ENCODE measurements at regions not wholly inside any gene's neighbourhood (a gene's known extent, or its start where the extent isn't known, plus 50 kb on each side); places are given as distances from the start of the nearest gene placed in this dataset.

DNA sequence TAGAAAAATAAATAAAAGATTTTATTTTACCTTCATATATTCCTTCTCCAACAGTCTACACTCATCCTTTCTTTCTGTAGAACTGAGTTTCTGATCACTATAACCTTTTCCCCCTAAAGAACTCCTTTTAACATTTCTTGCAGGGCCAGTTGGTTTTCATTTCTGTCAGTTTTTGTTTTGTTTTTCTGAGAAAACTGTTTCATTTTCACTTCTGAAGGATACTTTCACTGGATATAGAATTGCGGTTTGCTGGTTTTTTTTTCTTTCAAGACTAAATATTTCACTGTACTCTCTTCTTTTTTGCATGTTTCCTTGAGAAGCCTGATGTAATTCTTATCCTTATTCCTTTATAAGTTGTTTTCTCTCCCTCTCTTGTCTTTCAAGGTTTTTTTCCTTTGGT is 90.4 kb upstream of the EOLA2 start:
- TF ChIP-seq, protein P1, sequence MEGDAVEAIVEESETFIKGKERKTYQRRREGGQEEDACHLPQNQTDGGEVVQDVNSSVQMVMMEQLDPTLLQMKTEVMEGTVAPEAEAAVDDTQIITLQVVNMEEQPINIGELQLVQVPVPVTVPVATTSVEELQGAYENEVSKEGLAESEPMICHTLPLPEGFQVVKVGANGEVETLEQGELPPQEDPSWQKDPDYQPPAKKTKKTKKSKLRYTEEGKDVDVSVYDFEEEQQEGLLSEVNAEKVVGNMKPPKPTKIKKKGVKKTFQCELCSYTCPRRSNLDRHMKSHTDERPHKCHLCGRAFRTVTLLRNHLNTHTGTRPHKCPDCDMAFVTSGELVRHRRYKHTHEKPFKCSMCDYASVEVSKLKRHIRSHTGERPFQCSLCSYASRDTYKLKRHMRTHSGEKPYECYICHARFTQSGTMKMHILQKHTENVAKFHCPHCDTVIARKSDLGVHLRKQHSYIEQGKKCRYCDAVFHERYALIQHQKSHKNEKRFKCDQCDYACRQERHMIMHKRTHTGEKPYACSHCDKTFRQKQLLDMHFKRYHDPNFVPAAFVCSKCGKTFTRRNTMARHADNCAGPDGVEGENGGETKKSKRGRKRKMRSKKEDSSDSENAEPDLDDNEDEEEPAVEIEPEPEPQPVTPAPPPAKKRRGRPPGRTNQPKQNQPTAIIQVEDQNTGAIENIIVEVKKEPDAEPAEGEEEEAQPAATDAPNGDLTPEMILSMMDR (IDR thresholded peaks at IDR 0.05; ENCODE audit: insufficient read depth, low read length), result no peak
- TF ChIP-seq POLR2AphosphoS5 (IDR thresholded peaks at IDR 0.05; ENCODE audit: low read depth), result no peak
